ENCODE measurements at regions not wholly inside any gene's neighbourhood (a gene's known extent, or its start where the extent isn't known, plus 50 kb on each side); places are given as distances from the start of the nearest gene placed in this dataset.

DNA sequence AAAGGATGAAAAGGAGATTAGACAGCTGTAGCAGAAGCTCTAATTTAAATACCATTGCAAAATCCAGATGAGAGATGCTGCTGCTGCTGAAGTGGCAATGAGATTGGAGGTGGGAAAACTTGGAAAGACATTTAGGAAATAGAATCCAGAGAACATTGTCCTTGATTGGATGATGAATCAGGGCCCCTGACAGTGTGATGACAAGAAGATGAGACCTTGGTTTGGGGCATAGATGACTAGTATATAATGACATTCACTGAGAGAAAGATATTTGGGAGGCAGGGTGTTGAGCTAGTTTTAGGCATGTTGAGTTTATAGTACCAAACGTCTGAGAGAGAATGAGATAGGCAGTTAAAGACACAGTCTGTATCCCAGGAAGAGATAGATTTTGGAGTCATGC is 311.5 kb upstream of the MPDZ start:
- TF ChIP-seq ZNF75A (CRISPR knock-in tag; IDR thresholded peaks at IDR 0.05), result no peak
- TF ChIP-seq PTRF (tag; IDR thresholded peaks at IDR 0.05), result no peak
- TF ChIP-seq, protein P1, sequence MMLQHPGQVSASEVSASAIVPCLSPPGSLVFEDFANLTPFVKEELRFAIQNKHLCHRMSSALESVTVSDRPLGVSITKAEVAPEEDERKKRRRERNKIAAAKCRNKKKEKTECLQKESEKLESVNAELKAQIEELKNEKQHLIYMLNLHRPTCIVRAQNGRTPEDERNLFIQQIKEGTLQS (IDR thresholded peaks at IDR 0.05), result no peak
- TF ChIP-seq, protein P1 (CRISPR knock-in tag; conservative IDR thresholded peaks at IDR 0.05), result no peak
- no peak for TF ChIP-seq NFATC3 (IDR thresholded peaks at IDR 0.05)
- no peak for TF ChIP-seq POLR3A (IDR thresholded peaks at IDR 0.05; ENCODE audit: borderline replicate concordance, extremely low read depth, insufficient read depth, insufficient read length)
- no peak for TF ChIP-seq ZZZ3 (IDR thresholded peaks at IDR 0.05)
- TF ChIP-seq ZNF3 (CRISPR knock-in tag; IDR thresholded peaks at IDR 0.05), result no peak
- no peak for TF ChIP-seq NBN (IDR thresholded peaks at IDR 0.05; ENCODE audit: low read depth)
- TF ChIP-seq ZNF184 (CRISPR knock-in tag; IDR thresholded peaks at IDR 0.05), result no peak

Data from K562 (cell line).